ENCODE measurements at regions not wholly inside any gene's neighbourhood (a gene's known extent, or its start where the extent isn't known, plus 50 kb on each side); places are given as distances from the start of the nearest gene placed in this dataset.

DNA sequence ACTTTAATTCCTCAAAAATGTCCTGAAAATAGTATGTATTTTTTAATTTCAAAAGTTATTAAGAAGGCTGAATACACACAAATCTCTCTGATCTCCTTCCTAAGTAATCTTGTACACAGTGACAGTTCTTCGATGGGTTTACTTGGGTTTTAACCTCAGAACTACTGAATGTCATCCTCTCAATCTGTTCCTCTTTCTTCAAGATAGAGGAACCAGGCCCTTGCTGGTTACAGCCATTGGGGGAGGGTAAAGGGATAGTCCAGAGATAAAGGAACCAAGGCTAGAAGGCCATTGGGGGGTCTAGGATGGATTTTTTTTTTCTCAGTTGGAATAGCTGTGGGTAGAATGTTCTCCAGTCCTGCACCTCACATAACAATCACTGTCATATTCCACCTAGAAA is 224.9 kb downstream of the SKIDA1 start:
- TF ChIP-seq GABPA (IDR thresholded peaks at IDR 0.05; ENCODE audit: borderline replicate concordance, insufficient read depth, low read length) (no peak), RAD21 (IDR thresholded peaks at IDR 0.05 in 1 of 2, conservative IDR thresholded peaks at IDR 0.05 in 1 of 2; ENCODE audit: low read depth in 2 of 2, low read length in 2 of 2) (no peak), CTCF (IDR thresholded peaks at IDR 0.05; ENCODE audit: control extremely low read depth in 1 of 3, insufficient read depth in 1 of 3, low read depth in 1 of 3, low read length in 3 of 3) (no peak), ATF3 (IDR thresholded peaks at IDR 0.05; ENCODE audit: insufficient read depth, low read depth, low read length) (no peak), KDM1A (IDR thresholded peaks at IDR 0.05; ENCODE audit: borderline replicate concordance, low read length) (no peak), ZNF274 (IDR thresholded peaks at IDR 0.05; ENCODE audit: borderline replicate concordance, extremely low read depth, low read length) (no peak), CEBPB (IDR thresholded peaks at IDR 0.05; ENCODE audit: low read depth, low read length) (no peak), EZH2 (IDR thresholded peaks at IDR 0.05; ENCODE audit: low read depth, low read length, severe bottlenecking) (no peak)
